Suprapubic skin (tissue), 3 donors: ENCODE measurements at regions not wholly inside any gene's neighbourhood (a gene's known extent, or its start where the extent isn't known, plus 50 kb on each side); places are given as distances from the start of the nearest gene placed in this dataset.

ENCODE experiments used
- POLR2A ChIP-seq, 2 donors: fragments of 450-650 bp; IDR thresholded peaks; one replicate each; pipeline ENCODE4 v1.6.1; 2017; ENCODE audit warnings: antibody characterized with exemption in 2 of 2, mild to moderate bottlenecking in 2 of 2, moderate library complexity in 2 of 2
- TF ChIP-seq, protein P1 (sequence below), 2 donors: fragments of 200-600 bp in 1 of 2; fragments of 450-650 bp in 1 of 2; sonication (generic) in 1 of 2; IDR thresholded peaks; one replicate each; pipeline ENCODE4 v1.5.1; 2016 to 2019; ENCODE audit warnings: antibody characterized with exemption in 2 of 2, mild to moderate bottlenecking in 1 of 2, moderate library complexity in 1 of 2

DNA sequence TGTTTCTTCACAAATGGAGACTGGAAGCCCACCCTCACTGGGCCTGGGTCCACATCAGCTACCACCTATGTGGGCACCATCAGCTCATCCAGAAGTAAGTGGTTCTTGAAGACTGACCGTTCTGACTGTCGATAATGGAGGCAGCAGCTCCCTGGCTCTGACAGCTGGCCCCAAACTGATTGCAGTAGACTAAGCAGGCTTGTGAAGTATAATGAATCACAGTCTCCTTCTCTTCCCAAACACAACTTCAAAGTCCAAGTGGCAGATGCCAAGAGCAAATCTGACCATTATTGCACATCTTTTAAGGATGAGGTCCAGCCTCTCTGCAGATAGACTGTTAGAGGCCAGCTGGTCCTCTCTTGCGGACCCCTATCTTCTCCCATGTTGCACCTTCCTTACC is 574.4 kb upstream of the KLF12 start:
- TF ChIP-seq POLR2A (IDR thresholded peaks at IDR 0.05) = no peak
- TF ChIP-seq, protein P1, sequence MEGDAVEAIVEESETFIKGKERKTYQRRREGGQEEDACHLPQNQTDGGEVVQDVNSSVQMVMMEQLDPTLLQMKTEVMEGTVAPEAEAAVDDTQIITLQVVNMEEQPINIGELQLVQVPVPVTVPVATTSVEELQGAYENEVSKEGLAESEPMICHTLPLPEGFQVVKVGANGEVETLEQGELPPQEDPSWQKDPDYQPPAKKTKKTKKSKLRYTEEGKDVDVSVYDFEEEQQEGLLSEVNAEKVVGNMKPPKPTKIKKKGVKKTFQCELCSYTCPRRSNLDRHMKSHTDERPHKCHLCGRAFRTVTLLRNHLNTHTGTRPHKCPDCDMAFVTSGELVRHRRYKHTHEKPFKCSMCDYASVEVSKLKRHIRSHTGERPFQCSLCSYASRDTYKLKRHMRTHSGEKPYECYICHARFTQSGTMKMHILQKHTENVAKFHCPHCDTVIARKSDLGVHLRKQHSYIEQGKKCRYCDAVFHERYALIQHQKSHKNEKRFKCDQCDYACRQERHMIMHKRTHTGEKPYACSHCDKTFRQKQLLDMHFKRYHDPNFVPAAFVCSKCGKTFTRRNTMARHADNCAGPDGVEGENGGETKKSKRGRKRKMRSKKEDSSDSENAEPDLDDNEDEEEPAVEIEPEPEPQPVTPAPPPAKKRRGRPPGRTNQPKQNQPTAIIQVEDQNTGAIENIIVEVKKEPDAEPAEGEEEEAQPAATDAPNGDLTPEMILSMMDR (IDR thresholded peaks at IDR 0.05) = no peak
